ENCODE measurements at regions not wholly inside any gene's neighbourhood (a gene's known extent, or its start where the extent isn't known, plus 50 kb on each side); places are given as distances from the start of the nearest gene placed in this dataset.

DNA sequence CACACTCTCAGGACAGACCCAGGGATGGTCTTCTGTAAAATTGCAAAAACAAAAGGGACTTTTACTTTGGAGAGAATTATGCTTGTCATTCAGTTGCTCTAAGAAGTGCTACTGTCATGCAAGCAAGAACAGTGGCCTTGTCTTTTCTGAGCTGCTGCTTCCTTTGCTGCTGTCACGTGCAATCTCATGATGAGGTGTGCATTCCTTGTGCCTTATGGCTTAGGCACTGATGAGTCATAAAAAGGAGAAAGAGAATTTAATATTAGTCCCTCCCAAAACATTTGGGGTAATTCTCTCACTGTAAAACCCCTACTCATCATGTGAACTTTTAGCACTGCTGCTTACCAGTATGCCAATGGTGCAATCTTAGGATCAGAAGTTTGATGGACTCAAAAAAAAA, 2051.3 kb downstream of the TP53TG3F start:
- H3K4me1 ChIP-seq (ENCODE audit: insufficient read depth, low read length), result no peaks in the 10 kb centered on the region
- no peak for DNase-seq (ENCODE audit: insufficient read length, low spot score, missing footprints)

DNA sequence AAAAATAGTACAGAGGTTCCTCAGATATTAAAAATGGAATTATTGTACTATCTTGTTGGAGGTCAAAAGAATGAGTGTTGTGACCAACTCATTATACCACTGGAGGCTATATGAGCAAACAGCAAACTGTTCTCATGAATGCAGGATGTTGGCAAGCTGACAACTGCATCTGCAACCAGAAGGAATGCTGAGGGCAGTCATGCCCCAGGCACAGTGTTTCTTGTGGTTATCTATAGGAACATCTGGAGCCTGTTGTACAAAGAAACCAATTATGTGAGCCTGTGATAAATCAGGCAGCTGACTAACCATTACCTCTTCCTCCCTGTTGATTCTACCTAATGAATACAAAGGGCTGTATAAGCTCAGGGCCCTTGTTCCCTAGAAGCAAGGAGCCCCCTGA, 2057.1 kb downstream of the TP53TG3F start:
- no peak for DNase-seq (ENCODE audit: insufficient read length, low spot score, missing footprints)

More for the DNA sequence above, 2051.3 kb downstream of the TP53TG3F start:
- Histone ChIP-seq H3K79me2 (ENCODE audit: insufficient read depth, low read length) (no peaks in the 10 kb centered on the region), H3K36me3 (ENCODE audit: insufficient read depth, low read length) (no peaks in the 10 kb centered on the region), H3K4me2 (ENCODE audit: insufficient read depth, low read length) (no peak overlapping the region), H4K20me1 (ENCODE audit: insufficient read depth, low read length) (no peaks in the 10 kb centered on the region), H2AFZ (ENCODE audit: low read length) (no peak overlapping the region), H3K27me3 (ENCODE audit: insufficient read depth, low read length) (no peaks in the 10 kb centered on the region), H3K27ac (ENCODE audit: low read depth, low read length) (no peak overlapping the region), H3K9me3 (ENCODE audit: low read depth, low read length) (peaks cover 2% of the 10 kb centered on the region), H3K4me3 (ENCODE audit: insufficient read depth, low read length) (no peak overlapping the region)
- TF ChIP-seq, protein P1, sequence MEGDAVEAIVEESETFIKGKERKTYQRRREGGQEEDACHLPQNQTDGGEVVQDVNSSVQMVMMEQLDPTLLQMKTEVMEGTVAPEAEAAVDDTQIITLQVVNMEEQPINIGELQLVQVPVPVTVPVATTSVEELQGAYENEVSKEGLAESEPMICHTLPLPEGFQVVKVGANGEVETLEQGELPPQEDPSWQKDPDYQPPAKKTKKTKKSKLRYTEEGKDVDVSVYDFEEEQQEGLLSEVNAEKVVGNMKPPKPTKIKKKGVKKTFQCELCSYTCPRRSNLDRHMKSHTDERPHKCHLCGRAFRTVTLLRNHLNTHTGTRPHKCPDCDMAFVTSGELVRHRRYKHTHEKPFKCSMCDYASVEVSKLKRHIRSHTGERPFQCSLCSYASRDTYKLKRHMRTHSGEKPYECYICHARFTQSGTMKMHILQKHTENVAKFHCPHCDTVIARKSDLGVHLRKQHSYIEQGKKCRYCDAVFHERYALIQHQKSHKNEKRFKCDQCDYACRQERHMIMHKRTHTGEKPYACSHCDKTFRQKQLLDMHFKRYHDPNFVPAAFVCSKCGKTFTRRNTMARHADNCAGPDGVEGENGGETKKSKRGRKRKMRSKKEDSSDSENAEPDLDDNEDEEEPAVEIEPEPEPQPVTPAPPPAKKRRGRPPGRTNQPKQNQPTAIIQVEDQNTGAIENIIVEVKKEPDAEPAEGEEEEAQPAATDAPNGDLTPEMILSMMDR (IDR thresholded peaks at IDR 0.05; ENCODE audit: extremely low read depth, low read depth, low read length), result no peak

DNA sequence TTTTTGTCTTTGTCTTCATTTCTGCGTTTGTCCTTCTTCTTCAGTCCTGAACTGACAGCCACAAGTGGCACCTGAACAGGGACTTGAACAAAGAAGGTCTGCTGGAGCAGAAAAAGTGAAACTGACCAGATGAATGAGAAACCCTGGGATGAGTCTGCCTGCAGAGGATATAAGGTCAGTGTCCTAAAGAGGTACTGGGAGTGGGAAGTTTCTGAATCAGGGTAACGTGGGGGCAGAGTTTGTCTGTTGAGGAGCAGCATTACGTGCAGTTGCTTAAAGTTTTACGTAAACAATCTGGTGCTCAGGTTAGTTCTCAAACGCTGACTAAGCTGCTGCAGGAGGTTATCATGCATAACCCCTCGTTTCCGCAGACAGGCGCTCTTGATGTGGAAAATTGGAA, 2057.6 kb downstream of the TP53TG3F start:
- TF ChIP-seq, protein P1 (IDR thresholded peaks at IDR 0.05; ENCODE audit: extremely low read depth, low read depth, low read length), result no peak
- Histone ChIP-seq H2AFZ (ENCODE audit: low read length) (no peak overlapping the region), H3K9me3 (ENCODE audit: low read depth, low read length) (no peaks in the 10 kb centered on the region), H3K4me3 (ENCODE audit: insufficient read depth, low read length) (no peak overlapping the region), H3K27ac (ENCODE audit: low read depth, low read length) (no peak overlapping the region), H3K27me3 (ENCODE audit: insufficient read depth, low read length) (no peaks in the 10 kb centered on the region), H3K4me1 (ENCODE audit: insufficient read depth, low read length) (no peaks in the 10 kb centered on the region), H3K36me3 (ENCODE audit: insufficient read depth, low read length) (no peaks in the 10 kb centered on the region), H3K4me2 (ENCODE audit: insufficient read depth, low read length) (no peak overlapping the region), H3K79me2 (ENCODE audit: insufficient read depth, low read length) (no peaks in the 10 kb centered on the region), H4K20me1 (ENCODE audit: insufficient read depth, low read length) (no peaks in the 10 kb centered on the region)
- no peak for DNase-seq (ENCODE audit: insufficient read length, low spot score, missing footprints)

More for the DNA sequence above, 2057.1 kb downstream of the TP53TG3F start:
- H3K4me2 ChIP-seq (ENCODE audit: insufficient read depth, low read length), result no peak overlapping the region
- H3K27ac ChIP-seq (ENCODE audit: low read depth, low read length), result no peak overlapping the region
- no peaks in the 10 kb centered on the region for H3K4me1 ChIP-seq (ENCODE audit: insufficient read depth, low read length)
- TF ChIP-seq, protein P1 (IDR thresholded peaks at IDR 0.05; ENCODE audit: extremely low read depth, low read depth, low read length), result no peak
- H3K36me3 ChIP-seq (ENCODE audit: insufficient read depth, low read length), result no peaks in the 10 kb centered on the region
- H3K9me3 ChIP-seq (ENCODE audit: low read depth, low read length), result no peaks in the 10 kb centered on the region
- H3K79me2 ChIP-seq (ENCODE audit: insufficient read depth, low read length), result no peaks in the 10 kb centered on the region
- H2AFZ ChIP-seq (ENCODE audit: low read length), result no peak overlapping the region
- H3K27me3 ChIP-seq (ENCODE audit: insufficient read depth, low read length), result no peaks in the 10 kb centered on the region
- H3K4me3 ChIP-seq (ENCODE audit: insufficient read depth, low read length), result no peak overlapping the region
- H4K20me1 ChIP-seq (ENCODE audit: insufficient read depth, low read length), result no peaks in the 10 kb centered on the region

DNA sequence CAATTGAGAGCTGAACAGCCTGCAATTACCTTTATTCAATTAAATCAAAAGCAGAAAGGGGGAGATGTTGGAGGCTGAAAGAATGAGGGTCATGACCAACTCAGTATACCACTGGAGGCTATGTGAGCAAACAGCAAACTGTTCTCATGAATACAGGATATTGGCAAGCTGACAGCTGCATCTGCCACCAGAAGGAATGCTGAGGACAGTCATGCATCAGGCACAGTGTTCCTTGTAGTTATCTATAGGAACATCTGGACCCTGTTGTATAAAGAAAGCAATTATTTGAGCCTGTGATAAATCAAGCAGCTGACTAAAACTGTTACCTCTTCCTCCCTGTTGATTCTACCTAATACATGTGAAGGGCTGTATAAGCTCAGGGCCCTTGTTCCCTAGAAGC, 2064.6 kb downstream of the TP53TG3F start:
- H4K20me1 ChIP-seq (ENCODE audit: insufficient read depth, low read length), result no peaks in the 10 kb centered on the region
- no peaks in the 10 kb centered on the region for H3K36me3 ChIP-seq (ENCODE audit: insufficient read depth, low read length)
- H3K27ac ChIP-seq (ENCODE audit: low read depth, low read length), result no peak overlapping the region
- H3K79me2 ChIP-seq (ENCODE audit: insufficient read depth, low read length), result no peaks in the 10 kb centered on the region
- TF ChIP-seq, protein P1 (IDR thresholded peaks at IDR 0.05; ENCODE audit: extremely low read depth, low read depth, low read length), result no peak
- H3K4me1 ChIP-seq (ENCODE audit: insufficient read depth, low read length), result no peaks in the 10 kb centered on the region
- H3K27me3 ChIP-seq (ENCODE audit: insufficient read depth, low read length), result no peaks in the 10 kb centered on the region
- no peak overlapping the region for H2AFZ ChIP-seq (ENCODE audit: low read length)
- H3K4me2 ChIP-seq (ENCODE audit: insufficient read depth, low read length), result no peak overlapping the region
- no peaks in the 10 kb centered on the region for H3K9me3 ChIP-seq (ENCODE audit: low read depth, low read length)
- DNase-seq (ENCODE audit: insufficient read length, low spot score, missing footprints), result no peak
- H3K4me3 ChIP-seq (ENCODE audit: insufficient read depth, low read length), result no peak overlapping the region

All from osteoblast (primary cell).